ENCODE measurements at regions not wholly inside any gene's neighbourhood (a gene's known extent, or its start where the extent isn't known, plus 50 kb on each side); places are given as distances from the start of the nearest gene placed in this dataset.

DNA sequence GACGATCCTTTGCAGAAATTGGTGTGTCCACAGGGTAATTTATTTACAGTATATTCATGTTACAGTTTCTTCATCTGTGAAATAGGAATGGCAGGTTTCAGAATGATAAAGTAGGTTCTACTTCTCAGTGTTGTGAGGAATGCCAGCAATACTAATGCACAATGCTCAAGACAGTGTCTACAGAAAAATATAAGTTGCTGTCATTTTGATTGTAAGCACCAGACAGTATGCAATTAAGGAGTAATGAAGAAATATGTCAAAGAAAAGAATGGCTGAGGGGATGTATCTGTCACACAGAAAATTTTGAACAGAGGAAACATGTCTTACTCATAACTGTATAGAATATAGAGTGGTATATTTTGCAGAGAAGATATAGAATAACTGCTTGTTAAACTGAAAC is 525.4 kb downstream of the GALC start:
- Histone ChIP-seq H3K9ac (ENCODE audit: low read depth, low read length) (no peak overlapping the region), H3K9me3 (ENCODE audit: control insufficient read depth, insufficient read depth, low read length) (peaks cover 3% of the 10 kb centered on the region; the same call in 1 of the 2 replicates), H4K20me1 (ENCODE audit: insufficient read depth, low read length) (no peaks in the 10 kb centered on the region), H2AFZ (replicated peaks; ENCODE audit: low read length, poor library complexity) (no peak overlapping the region), H2AK5ac (ENCODE audit: low read depth, low read length) (no peak overlapping the region), H2BK5ac (ENCODE audit: low read depth, low read length, poor library complexity, severe bottlenecking) (no peak overlapping the region), H3K27ac (ENCODE audit: insufficient read depth, low read length) (no peak overlapping the region), H3K27me3 (ENCODE audit: control insufficient read depth, insufficient read depth, low read length) (no peaks in the 10 kb centered on the region), H3K4ac (ENCODE audit: low read depth, low read length) (no peak overlapping the region), H4K91ac (ENCODE audit: insufficient read depth, low read depth, low read length) (no peak overlapping the region), H3K14ac (replicated peaks; ENCODE audit: low read depth, low read length) (no peak overlapping the region), H3K56ac (ENCODE audit: extremely low read depth, insufficient read depth, low read length) (no peak overlapping the region), H3K9me1 (ENCODE audit: insufficient read depth, low read length) (no peaks in the 10 kb centered on the region), H3K79me1 (ENCODE audit: low read depth in 1 of 2, low read length in 2 of 2) (no peaks in the 10 kb centered on the region), H2BK120ac (ENCODE audit: low read depth, low read length) (no peak overlapping the region), H3K36me3 (ENCODE audit: control insufficient read depth, insufficient read depth, low read length) (no peaks in the 10 kb centered on the region), H2BK15ac (ENCODE audit: low read depth, low read length) (no peak overlapping the region), H4K8ac (ENCODE audit: low read depth in 2 of 2, low read length in 2 of 2) (no peak overlapping the region), H3K4me1 (ENCODE audit: control insufficient read depth, insufficient read depth, low read length) (no peaks in the 10 kb centered on the region), H3K18ac (ENCODE audit: low read depth, low read length) (no peak overlapping the region), H3K4me2 (ENCODE audit: low read depth, low read length) (no peak overlapping the region), H2AK9ac (replicated peaks; ENCODE audit: low read depth, low read length, poor library complexity) (no peak overlapping the region), H2BK20ac (ENCODE audit: low read depth, low read length) (no peak overlapping the region), H4K5ac (ENCODE audit: low read depth, low read length) (no peak overlapping the region), H3K4me3 (ENCODE audit: insufficient read depth, low read depth, low read length) (no peak overlapping the region), H3K23ac (ENCODE audit: low read depth, low read length) (no peak overlapping the region)
- POLR2A ChIA-PET (ENCODE audit: unreplicated experiment) = no interaction called here
- no peak for DNase-seq
- WGBS, 2 experiments (ENCODE audit: extremely low coverage in 2 of 2, insufficient read length in 1 of 2) = no CpG with 5 or more reads among the region's 1 CpG
- CTCF ChIA-PET = no interaction called here
- in situ Hi-C loops (cut with MboI; ENCODE audit: low sequenced_read_pairs) = no loop called here
- TF ChIP-seq MXI1 (IDR thresholded peaks at IDR 0.05; ENCODE audit: borderline replicate concordance, low read depth, low read length) (no peak), CTCF (conservative IDR thresholded peaks at IDR 0.05; ENCODE audit: low read depth, low read length) (no peak), CEBPB (IDR thresholded peaks at IDR 0.05; ENCODE audit: low read depth, low read length) (no peak), MAFK (IDR thresholded peaks at IDR 0.05; ENCODE audit: low read depth, low read length) (no peak), RFX5 (IDR thresholded peaks at IDR 0.05; ENCODE audit: low read depth, low read length) (no peak), POLR2A (IDR thresholded peaks at IDR 0.05; ENCODE audit: low read depth, low read length) (no peak), USF2 (IDR thresholded peaks at IDR 0.05; ENCODE audit: low read depth, low read length) (no peak), CHD1 (IDR thresholded peaks at IDR 0.05; ENCODE audit: low read depth, low read length) (no peak), RAD21 (IDR thresholded peaks at IDR 0.05; ENCODE audit: low read length) (no peak), BHLHE40 (IDR thresholded peaks at IDR 0.05; ENCODE audit: low read depth, low read length) (no peak), SMC3 (IDR thresholded peaks at IDR 0.05; ENCODE audit: low read depth, low read length) (no peak), FOS (IDR thresholded peaks at IDR 0.05; ENCODE audit: low read depth, low read length) (no peak), MAZ (IDR thresholded peaks at IDR 0.05; ENCODE audit: borderline replicate concordance, low read depth, low read length) (no peak), RCOR1 (IDR thresholded peaks at IDR 0.05; ENCODE audit: insufficient replicate concordance, low read length) (no peak), NFE2L2 (IDR thresholded peaks at IDR 0.05; ENCODE audit: low read depth, low read length) (no peak)
- no peak for ATAC-seq (ENCODE audit: low read depth)
- intact Hi-C loops (cut with micrococcal nuclease) = no loop called here
- no TSS peak for BruUV-seq (replicated peaks)
- dilution Hi-C loops (cut with HindIII; ENCODE audit: low sequenced_read_pairs, unreplicated experiment) = no loop called here

Measured in IMR-90 (cell line).